Neural progenitor cell (in vitro differentiated cells): ENCODE measurements at regions not wholly inside any gene's neighbourhood (a gene's known extent, or its start where the extent isn't known, plus 50 kb on each side); places are given as distances from the start of the nearest gene placed in this dataset.

Experiments
- DNase-seq: peaks from one replicate; pipeline ENCODE4 v3.0.0-alpha.2; 2016; ENCODE audit warnings: low spot score
- H2AFZ ChIP-seq: fragments of 200-600 bp; sonication (generic); replicated peaks from 2 replicates; pipeline ENCODE4 v1.6.1; 2016; ENCODE audit warnings: antibody characterized with exemption
- H3F3A ChIP-seq: fragments of 200-600 bp; sonication (generic); 2 replicates; pipeline ENCODE4 v1.6.1; 2016; ENCODE audit warnings: antibody characterized with exemption, low read depth
- H3K27ac ChIP-seq: fragments of 200-600 bp; sonication (generic); 2 replicates; pipeline ENCODE4 v1.5.1; 2016; ENCODE audit warnings: mild to moderate bottlenecking
- H3K27me3 ChIP-seq: fragments of 200-600 bp; sonication (generic); 2 replicates; pipeline ENCODE4 v1.6.1; 2016; ENCODE audit warnings: mild to moderate bottlenecking, moderate library complexity
- H3K36me3 ChIP-seq: fragments of 200-600 bp; sonication (generic); 2 replicates; pipeline ENCODE4 v1.5.1; 2016
- H3K4me1 ChIP-seq: fragments of 200-600 bp; sonication (generic); 2 replicates; pipeline ENCODE4 v1.6.1; 2016; ENCODE audit warnings: mixed run types
- H3K4me2 ChIP-seq: fragments of 200-600 bp; sonication (generic); 2 replicates; pipeline ENCODE4 v1.6.1; 2016
- H3K4me3 ChIP-seq: fragments of 200-600 bp; sonication (generic); 2 replicates; pipeline ENCODE4 v1.5.1; 2016
- H3K79me2 ChIP-seq: fragments of 200-600 bp; sonication (generic); 2 replicates; pipeline ENCODE4 v1.6.1; 2016; ENCODE audit warnings: low read depth
- H3K9ac ChIP-seq: fragments of 200-600 bp; sonication (generic); 2 replicates; pipeline ENCODE4 v1.6.1; 2016
- H3K9me3 ChIP-seq: fragments of 200-600 bp; sonication (generic); 2 replicates; pipeline ENCODE4 v1.5.1; 2016; ENCODE audit warnings: low read depth
- H4K20me1 ChIP-seq: fragments of 200-600 bp; sonication (generic); 2 replicates; pipeline ENCODE4 v1.6.1; 2016; ENCODE audit warnings: low read depth
- H3K27ac Mint-ChIP-seq: 3 replicates; pipeline ENCODE4 v1.8.0; 2021; ENCODE audit warnings: mixed read lengths
- H3K27me3 Mint-ChIP-seq: 2 replicates; pipeline ENCODE4 v1.8.0; 2022; ENCODE audit warnings: low read depth, mild to moderate bottlenecking, inconsistent platforms, moderate library complexity, mixed read lengths; ENCODE audit not compliant: insufficient read depth
- H3K36me3 Mint-ChIP-seq: 3 replicates; pipeline ENCODE4 v1.8.0; 2021; ENCODE audit warnings: mixed read lengths
- H3K4me1 Mint-ChIP-seq: 3 replicates; pipeline ENCODE4 v1.8.0; 2021; ENCODE audit warnings: mixed read lengths
- H3K4me3 Mint-ChIP-seq: 3 replicates; pipeline ENCODE4 v1.8.0; 2021; ENCODE audit warnings: mild to moderate bottlenecking, moderate library complexity, mixed read lengths
- H3K9me3 Mint-ChIP-seq: 3 replicates; pipeline ENCODE4 v1.8.0; 2020; ENCODE audit warnings: mixed read lengths
- EZH2 ChIP-seq: fragments of 200-600 bp; sonication (generic); IDR thresholded peaks from 2 replicates; pipeline ENCODE4 v1.6.1; 2017; ENCODE audit warnings: antibody characterized with exemption, mild to moderate bottlenecking, moderate library complexity
- EZH2phosphoT487 ChIP-seq: fragments of 200-600 bp; sonication (generic); IDR thresholded peaks from 2 replicates; pipeline ENCODE4 v1.6.1; 2017; ENCODE audit warnings: antibody characterized with exemption
- TF ChIP-seq, protein P1 (sequence below): fragments of 200-600 bp; sonication (generic); IDR thresholded peaks from 2 replicates; pipeline ENCODE4 v1.5.1; 2017; ENCODE audit warnings: antibody characterized with exemption, mild to moderate bottlenecking

DNA sequence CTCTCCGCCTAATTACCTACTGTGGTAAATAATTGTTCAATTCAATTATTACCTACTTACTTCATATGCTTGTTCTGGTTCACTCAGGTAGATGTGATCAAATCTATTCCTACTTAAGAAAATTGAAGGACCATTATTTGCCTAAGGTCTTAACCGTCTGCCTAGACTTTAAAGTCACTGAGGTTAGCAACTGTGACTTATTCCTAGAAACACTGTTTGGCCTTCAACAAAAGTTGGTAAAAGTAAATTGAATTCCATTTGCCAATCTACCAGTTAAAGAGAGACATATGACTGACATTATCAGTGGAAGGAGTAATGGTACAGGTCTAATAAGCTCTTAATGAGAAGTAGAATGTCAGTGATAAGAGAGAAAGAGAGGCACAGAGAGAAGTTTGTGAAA, 491.5 kb downstream of the NYAP2 start:
- no peaks in the 10 kb centered on the region for H3F3A ChIP-seq
- H3K79me2 ChIP-seq, result no peaks in the 10 kb centered on the region
- TF ChIP-seq, protein P1, sequence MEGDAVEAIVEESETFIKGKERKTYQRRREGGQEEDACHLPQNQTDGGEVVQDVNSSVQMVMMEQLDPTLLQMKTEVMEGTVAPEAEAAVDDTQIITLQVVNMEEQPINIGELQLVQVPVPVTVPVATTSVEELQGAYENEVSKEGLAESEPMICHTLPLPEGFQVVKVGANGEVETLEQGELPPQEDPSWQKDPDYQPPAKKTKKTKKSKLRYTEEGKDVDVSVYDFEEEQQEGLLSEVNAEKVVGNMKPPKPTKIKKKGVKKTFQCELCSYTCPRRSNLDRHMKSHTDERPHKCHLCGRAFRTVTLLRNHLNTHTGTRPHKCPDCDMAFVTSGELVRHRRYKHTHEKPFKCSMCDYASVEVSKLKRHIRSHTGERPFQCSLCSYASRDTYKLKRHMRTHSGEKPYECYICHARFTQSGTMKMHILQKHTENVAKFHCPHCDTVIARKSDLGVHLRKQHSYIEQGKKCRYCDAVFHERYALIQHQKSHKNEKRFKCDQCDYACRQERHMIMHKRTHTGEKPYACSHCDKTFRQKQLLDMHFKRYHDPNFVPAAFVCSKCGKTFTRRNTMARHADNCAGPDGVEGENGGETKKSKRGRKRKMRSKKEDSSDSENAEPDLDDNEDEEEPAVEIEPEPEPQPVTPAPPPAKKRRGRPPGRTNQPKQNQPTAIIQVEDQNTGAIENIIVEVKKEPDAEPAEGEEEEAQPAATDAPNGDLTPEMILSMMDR, result no peak
- TF ChIP-seq EZH2phosphoT487 (no peak), EZH2 (no peak)
- no peaks in the 10 kb centered on the region for H3K27me3 ChIP-seq
- no peak overlapping the region for H3K4me2 ChIP-seq
- H3K27ac Mint-ChIP-seq, result no peak overlapping the region
- H3K4me1 Mint-ChIP-seq, result peaks cover 14% of the 10 kb centered on the region
- H3K4me3 Mint-ChIP-seq, result no peak overlapping the region
- DNase-seq, result no peak
- H3K36me3 Mint-ChIP-seq, result no peaks in the 10 kb centered on the region
- no peaks in the 10 kb centered on the region for H3K36me3 ChIP-seq
- H3K27ac ChIP-seq, result no peak overlapping the region
- H3K9me3 Mint-ChIP-seq, result peaks cover 2% of the 10 kb centered on the region
- no peaks in the 10 kb centered on the region for H3K4me1 ChIP-seq
- no peak overlapping the region for H3K4me3 ChIP-seq
- no peaks in the 10 kb centered on the region for H4K20me1 ChIP-seq
- H2AFZ ChIP-seq, result no peak overlapping the region
- no peaks in the 10 kb centered on the region for H3K27me3 Mint-ChIP-seq
- no peak overlapping the region for H3K9ac ChIP-seq
- no peaks in the 10 kb centered on the region for H3K9me3 ChIP-seq

DNA sequence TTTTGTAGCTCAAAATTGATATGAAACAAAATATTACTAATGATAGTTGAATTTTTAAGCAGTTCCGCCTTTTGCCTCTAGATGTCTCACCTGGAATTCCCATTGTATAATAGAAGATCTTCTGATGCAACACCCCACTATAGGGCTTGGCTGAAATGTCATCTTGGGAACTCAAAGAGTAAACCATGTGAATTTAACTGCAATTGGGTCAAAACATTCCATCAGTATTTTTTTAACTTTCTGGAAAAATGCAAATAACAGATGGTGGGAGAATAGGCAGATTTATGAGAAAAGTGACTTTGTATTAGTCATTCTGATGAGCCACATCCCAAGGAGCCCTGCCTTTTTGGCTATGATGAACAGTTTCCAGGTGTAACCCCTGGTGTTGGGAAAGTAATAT, 489.9 kb downstream of the NYAP2 start:
- no peak overlapping the region for H3K27ac Mint-ChIP-seq
- H3K79me2 ChIP-seq, result no peaks in the 10 kb centered on the region
- peaks cover 2% of the 10 kb centered on the region for H3K9me3 Mint-ChIP-seq

DNA sequence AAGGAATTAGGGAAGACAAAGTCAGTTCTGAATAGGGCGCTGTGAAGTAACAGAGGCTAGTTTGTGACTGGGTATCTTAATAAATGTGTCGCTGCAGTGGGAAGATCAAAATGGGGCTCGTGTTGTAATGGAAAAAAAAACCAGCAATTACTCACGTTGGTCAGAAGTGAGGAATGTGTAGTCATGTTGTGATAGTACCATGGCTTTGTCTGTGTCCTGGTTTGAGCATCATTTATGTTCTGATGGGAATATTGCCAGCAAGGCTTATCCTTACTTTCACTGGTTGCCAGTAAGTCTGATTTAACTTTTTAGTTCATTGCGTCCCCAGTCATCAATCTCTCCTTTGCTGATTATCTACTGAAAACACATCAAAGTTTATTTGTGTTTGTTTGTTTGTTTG, 467.6 kb downstream of the NYAP2 start:
- H3K27ac ChIP-seq, result no peak overlapping the region
- H3K27me3 ChIP-seq, result no peaks in the 10 kb centered on the region
- no peaks in the 10 kb centered on the region for H3K79me2 ChIP-seq
- no peak overlapping the region for H3K27ac Mint-ChIP-seq
- H3K4me1 ChIP-seq, result no peaks in the 10 kb centered on the region
- no peaks in the 10 kb centered on the region for H3F3A ChIP-seq
- H3K4me3 ChIP-seq, result no peak overlapping the region
- H3K4me3 Mint-ChIP-seq, result no peak overlapping the region
- no peaks in the 10 kb centered on the region for H3K36me3 ChIP-seq
- H3K9ac ChIP-seq, result no peak overlapping the region
- TF ChIP-seq, protein P1, result no peak
- TF ChIP-seq EZH2phosphoT487 (no peak), EZH2 (no peak)
- no peaks in the 10 kb centered on the region for H3K27me3 Mint-ChIP-seq
- H3K4me2 ChIP-seq, result no peak overlapping the region
- H3K4me1 Mint-ChIP-seq, result peaks cover 7% of the 10 kb centered on the region
- no peaks in the 10 kb centered on the region for H3K9me3 ChIP-seq
- H2AFZ ChIP-seq, result no peak overlapping the region
- no peaks in the 10 kb centered on the region for H4K20me1 ChIP-seq
- H3K9me3 Mint-ChIP-seq, result no peaks in the 10 kb centered on the region
- peak; percentile 5 for DNase-seq
- H3K36me3 Mint-ChIP-seq, result no peaks in the 10 kb centered on the region

More for the DNA sequence above, 489.9 kb downstream of the NYAP2 start:
- Mint-ChIP-seq H3K4me1 (peaks cover 6% of the 10 kb centered on the region), H3K4me3 (no peak overlapping the region), H3K27me3 (no peaks in the 10 kb centered on the region), H3K36me3 (no peaks in the 10 kb centered on the region)
- H3K4me1 ChIP-seq, result no peaks in the 10 kb centered on the region
- H3K9ac ChIP-seq, result no peak overlapping the region
- H2AFZ ChIP-seq, result no peak overlapping the region
- H3K4me2 ChIP-seq, result no peak overlapping the region
- H3K27ac ChIP-seq, result no peak overlapping the region
- H4K20me1 ChIP-seq, result no peaks in the 10 kb centered on the region
- H3K9me3 ChIP-seq, result no peaks in the 10 kb centered on the region
- DNase-seq, result peak; percentile 38
- H3K36me3 ChIP-seq, result no peaks in the 10 kb centered on the region
- no peaks in the 10 kb centered on the region for H3K27me3 ChIP-seq
- no peak overlapping the region for H3K4me3 ChIP-seq
- TF ChIP-seq, protein P1, result peak; percentile 72
- TF ChIP-seq EZH2, result no peak
- no peaks in the 10 kb centered on the region for H3F3A ChIP-seq

DNA sequence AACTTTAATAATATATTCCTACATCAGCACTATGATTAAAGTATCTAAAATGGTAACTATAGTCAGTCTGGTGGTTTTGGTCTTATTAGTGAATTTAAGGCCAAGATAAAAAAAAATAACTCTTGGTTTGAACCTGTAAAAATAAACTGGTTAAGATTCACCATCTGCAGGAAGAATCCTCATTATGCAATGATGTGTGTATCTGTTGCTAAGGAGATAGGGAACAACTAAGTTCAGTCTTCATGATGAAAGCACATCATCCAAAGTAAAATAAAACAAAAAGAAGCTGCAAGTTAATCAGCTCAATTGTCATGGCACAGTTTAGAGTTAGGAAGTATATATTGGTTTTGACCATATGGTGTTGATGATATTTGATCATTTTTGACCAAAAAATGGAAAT, 466.0 kb downstream of the NYAP2 start:
- H3K4me3 Mint-ChIP-seq, result no peak overlapping the region
- H3K36me3 Mint-ChIP-seq, result no peaks in the 10 kb centered on the region
- no peak for DNase-seq
- H2AFZ ChIP-seq, result no peak overlapping the region
- peaks cover 7% of the 10 kb centered on the region for H3K4me1 Mint-ChIP-seq
- no peaks in the 10 kb centered on the region for H3K27me3 ChIP-seq
- no peaks in the 10 kb centered on the region for H3F3A ChIP-seq
- H3K9me3 Mint-ChIP-seq, result no peaks in the 10 kb centered on the region
- H3K4me1 ChIP-seq, result no peaks in the 10 kb centered on the region
- H3K27ac ChIP-seq, result no peak overlapping the region
- H3K36me3 ChIP-seq, result no peaks in the 10 kb centered on the region
- no peak overlapping the region for H3K4me3 ChIP-seq
- no peaks in the 10 kb centered on the region for H4K20me1 ChIP-seq
- H3K27me3 Mint-ChIP-seq, result no peaks in the 10 kb centered on the region
- H3K27ac Mint-ChIP-seq, result no peak overlapping the region
- TF ChIP-seq EZH2, result no peak
- TF ChIP-seq EZH2phosphoT487, result no peak
- TF ChIP-seq, protein P1, result no peak
- H3K9ac ChIP-seq, result no peak overlapping the region
- H3K9me3 ChIP-seq, result no peaks in the 10 kb centered on the region
- no peak overlapping the region for H3K4me2 ChIP-seq
- no peaks in the 10 kb centered on the region for H3K79me2 ChIP-seq
